Prostate gland (tissue), 2 donors: ENCODE measurements at regions not wholly inside any gene's neighbourhood (a gene's known extent, or its start where the extent isn't known, plus 50 kb on each side); places are given as distances from the start of the nearest gene placed in this dataset.

Experiments used
- DNase-seq: peaks from one replicate; pipeline ENCODE4 v3.0.0-alpha.2; 2019; ENCODE audit warnings: low spot score
- H3K27ac ChIP-seq, 2 donors: fragments of 200-600 bp; sonication (generic); 2 replicates each; pipeline ENCODE4 v1.5.1; 2017 to 2019
- H3K27me3 ChIP-seq: fragments of 200-600 bp; sonication (generic); replicated peaks from 2 replicates; pipeline ENCODE4 v1.5.1; 2019; ENCODE audit not compliant: insufficient read depth
- H3K36me3 ChIP-seq, 2 donors: fragments of 200-600 bp; sonication (generic); 1 replicate in 1 of 2; 2 replicates in 1 of 2; pipeline versions ENCODE4 v1.5.1 to v1.8.1; 2017 to 2019
- H3K4me1 ChIP-seq: fragments of 200-600 bp; sonication (generic); replicated peaks from 2 replicates; pipeline ENCODE4 v1.5.1; 2019
- H3K4me3 ChIP-seq, 2 donors: fragments of 200-600 bp; sonication (generic); 2 replicates each; pipeline ENCODE4 v1.5.1; 2017 to 2019
- H3K9me3 ChIP-seq: fragments of 200-600 bp; sonication (generic); 2 replicates; pipeline ENCODE4 v1.5.1; 2017
- CTCF ChIP-seq, 4 experiments: fragments of 200-600 bp in 2 of 4; fragments of 450-650 bp in 2 of 4; sonication (generic) in 2 of 4; IDR thresholded peaks; 1 replicate in 3 of 4; 2 replicates in 1 of 4; pipeline ENCODE4 v1.5.1; 2016 to 2019; ENCODE audit warnings: antibody characterized with exemption in 4 of 4, mild to moderate bottlenecking in 2 of 4, moderate library complexity in 2 of 4
- POLR2A ChIP-seq: fragments of 450-650 bp; IDR thresholded peaks from one replicate; pipeline ENCODE4 v1.6.1; 2016; ENCODE audit warnings: antibody characterized with exemption, mild to moderate bottlenecking
- POLR2AphosphoS5 ChIP-seq: sonication (generic); formaldehyde crosslinking; IDR thresholded peaks from one replicate; pipeline ENCODE4 v1.6.1; 2017; ENCODE audit warnings: antibody characterized with exemption
- WGBS: methylation state at CpG from one replicate; pipeline ENCODE4 v1.1.5; 2018; 5-methylcytosine and 5-hydroxymethylcytosine counted together
- intact Hi-C: fragments of 100-400 bp; cut with DNase I; formaldehyde crosslinking; loops from one replicate; pipeline ENCODE4 v1.14.2; 2022

GRCh38 chr2:104678181-104678580 lies 175.7 kb upstream of the POU3F3 start:
- TF ChIP-seq POLR2AphosphoS5 (no peak), CTCF (IDR thresholded peaks at IDR 0.05) (no peak), POLR2A (no peak)
- no peak overlapping the region for H3K27ac ChIP-seq
- 87% methylated on average over 5 of the region's 5 CpGs for WGBS
- no peaks in the 10 kb centered on the region for H3K36me3 ChIP-seq
- intact Hi-C loops, result no loop called here
- no peaks in the 10 kb centered on the region for H3K4me1 ChIP-seq
- DNase-seq, result no peak
- no peak overlapping the region for H3K4me3 ChIP-seq
- no peaks in the 10 kb centered on the region for H3K27me3 ChIP-seq
- H3K9me3 ChIP-seq, result no peaks in the 10 kb centered on the region

DNA sequence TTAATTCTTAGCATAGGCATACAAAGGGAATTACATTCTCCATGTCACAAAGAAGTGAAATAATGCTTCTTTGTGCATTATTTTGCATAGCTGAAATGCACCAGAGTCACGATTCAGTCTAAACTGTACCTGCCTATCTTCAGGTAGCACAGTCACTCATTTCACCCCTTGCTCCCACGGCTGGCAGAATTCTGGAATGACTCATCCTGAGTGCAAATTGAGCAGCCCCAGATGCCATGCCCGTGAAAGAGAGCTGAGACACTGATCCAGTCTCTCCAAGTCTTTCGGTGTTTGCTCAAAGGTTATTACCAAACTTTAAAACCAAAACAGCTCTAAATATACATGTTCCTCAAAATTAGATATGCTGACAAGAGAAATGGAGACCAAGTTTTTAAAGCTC lies 168.3 kb upstream of the POU3F3 start:
- no peak for DNase-seq
- no peaks in the 10 kb centered on the region for H3K27me3 ChIP-seq
- no peaks in the 10 kb centered on the region for H3K4me1 ChIP-seq
- intact Hi-C loops, result no loop called here
- no peaks in the 10 kb centered on the region for H3K36me3 ChIP-seq
- TF ChIP-seq POLR2AphosphoS5 (no peak), POLR2A (no peak), CTCF (IDR thresholded peaks at IDR 0.05) (no peak)
- H3K4me3 ChIP-seq, result no peak overlapping the region
- H3K27ac ChIP-seq, result no peak overlapping the region
- H3K9me3 ChIP-seq, result no peaks in the 10 kb centered on the region
- WGBS, result 56% methylated on average over 4 of the region's 4 CpGs

- no peak overlapping the region for H3K27ac ChIP-seq
- no peaks in the 10 kb centered on the region for H3K36me3 ChIP-seq
- 93% methylated on average over 9 of the region's 9 CpGs for WGBS
- DNase-seq, result no peak
- TF ChIP-seq CTCF (IDR thresholded peaks at IDR 0.05) (no peak), POLR2AphosphoS5 (no peak), POLR2A (no peak)
- no peaks in the 10 kb centered on the region for H3K4me1 ChIP-seq
- no peaks in the 10 kb centered on the region for H3K9me3 ChIP-seq
- no peak overlapping the region for H3K4me3 ChIP-seq
- intact Hi-C loops, result no loop called here
- H3K27me3 ChIP-seq, result no peaks in the 10 kb centered on the region
Observed at GRCh38 chr2:104687147-104687546, 166.8 kb upstream of the POU3F3 start.

- H3K27ac ChIP-seq, result no peak overlapping the region
- no peak for DNase-seq
- no peaks in the 10 kb centered on the region for H3K9me3 ChIP-seq
- TF ChIP-seq POLR2A (no peak), POLR2AphosphoS5 (no peak), CTCF (IDR thresholded peaks at IDR 0.05) (no peak)
- H3K27me3 ChIP-seq, result no peaks in the 10 kb centered on the region
- H3K4me1 ChIP-seq, result no peaks in the 10 kb centered on the region
- 45% methylated on average over 7 of the region's 7 CpGs for WGBS
- intact Hi-C loops, result no loop called here
- no peak overlapping the region for H3K4me3 ChIP-seq
- no peaks in the 10 kb centered on the region for H3K36me3 ChIP-seq
Observed at GRCh38 chr2:104690255-104690984, 163.5 kb upstream of the POU3F3 start.

DNA sequence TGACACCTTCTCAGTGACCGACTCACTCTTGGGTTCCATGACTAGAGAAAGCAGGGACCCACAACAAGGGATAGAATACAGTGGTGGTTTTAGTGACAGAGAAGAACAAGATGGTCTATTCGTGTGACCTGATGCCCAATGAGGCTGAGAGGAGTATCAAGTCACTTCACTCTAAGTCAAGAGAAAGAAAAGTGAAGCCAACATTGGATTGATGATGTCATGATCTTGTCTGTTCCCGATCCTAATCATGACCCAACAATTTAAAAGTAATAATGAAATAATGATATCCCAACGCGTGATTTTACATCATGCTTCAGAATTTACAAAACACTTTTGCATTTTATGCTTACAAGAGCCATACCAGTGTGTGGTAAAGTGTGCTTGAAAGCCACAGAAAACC lies 155.6 kb upstream of the POU3F3 start:
- WGBS, result 93% methylated on average over 5 of the region's 5 CpGs
- Histone ChIP-seq H3K27me3 (no peaks in the 10 kb centered on the region), H3K4me1 (no peaks in the 10 kb centered on the region), H3K36me3 (no peaks in the 10 kb centered on the region), H3K4me3 (no peak overlapping the region), H3K9me3 (no peaks in the 10 kb centered on the region), H3K27ac (no peak overlapping the region)
- DNase-seq, result no peak
- intact Hi-C loops, result no loop called here
- no peak for TF ChIP-seq POLR2AphosphoS5
- no peak for TF ChIP-seq POLR2A
- no peak for TF ChIP-seq CTCF (IDR thresholded peaks at IDR 0.05)
